SK-N-SH treated with all-trans-retinoic acid at 6 μM for 48 hours (cell line): ENCODE measurements at regions not wholly inside any gene's neighbourhood (a gene's known extent, or its start where the extent isn't known, plus 50 kb on each side); places are given as distances from the start of the nearest gene placed in this dataset.

Experiments used
- ATAC-seq: fragments of 200-7000 bp; cut with Tn5 transposase; 3 replicates; pipeline ENCODE4 v1.9.1; 2020; ENCODE audit warnings: mild to moderate bottlenecking, moderate library complexity
- ARNTL ChIP-seq: fragments of 450-650 bp; formaldehyde crosslinking; IDR thresholded peaks from 2 replicates; pipeline ENCODE4 v1.5.0; 2020; ENCODE audit warnings: low read depth, mild to moderate bottlenecking, moderate library complexity, borderline replicate concordance
- BACH2 ChIP-seq: fragments of 250-450 bp; sonication (Bioruptor Pico); IDR thresholded peaks from 2 replicates; pipeline ENCODE4 v1.9.0; 2021; ENCODE audit warnings: mild to moderate bottlenecking, borderline replicate concordance
- CREB5 ChIP-seq: fragments of 250-450 bp; sonication (Bioruptor Pico); IDR thresholded peaks from 2 replicates; pipeline ENCODE4 v1.5.1; 2020; ENCODE audit warnings: low read depth, mild to moderate bottlenecking, moderate library complexity
- CSDC2 ChIP-seq: fragments of 250-450 bp; sonication (Bioruptor Pico); IDR thresholded peaks from 2 replicates; pipeline ENCODE4 v1.5.0; 2020; ENCODE audit warnings: mild to moderate bottlenecking, moderate library complexity
- CSRNP3 ChIP-seq: fragments of 250-450 bp; sonication (Bioruptor Pico); IDR thresholded peaks from 2 replicates; pipeline ENCODE4 v1.5.1; 2021; ENCODE audit warnings: mild to moderate bottlenecking, moderate library complexity
- GLIS3 ChIP-seq: fragments of 250-450 bp; sonication (Bioruptor Pico); IDR thresholded peaks from 2 replicates; pipeline ENCODE4 v1.5.0; 2020; ENCODE audit warnings: mild to moderate bottlenecking, moderate library complexity
- OSR1 ChIP-seq: fragments of 250-450 bp; sonication (Bioruptor Pico); IDR thresholded peaks from 2 replicates; pipeline ENCODE4 v1.8.0; 2022; ENCODE audit warnings: moderate library complexity, mild to moderate bottlenecking, inconsistent platforms
- PATZ1 ChIP-seq: fragments of 250-450 bp; sonication (Bioruptor Pico); IDR thresholded peaks from 2 replicates; pipeline ENCODE4 v1.8.0; 2020; ENCODE audit warnings: mild to moderate bottlenecking, moderate library complexity, borderline replicate concordance
- POU6F1 ChIP-seq: fragments of 250-450 bp; sonication (Bioruptor Pico); IDR thresholded peaks from 2 replicates; pipeline ENCODE4 v1.8.0; 2021; ENCODE audit warnings: low read depth, mild to moderate bottlenecking, moderate library complexity, borderline replicate concordance
- PPARA ChIP-seq: fragments of 250-450 bp; sonication (Bioruptor Pico); IDR thresholded peaks from 2 replicates; pipeline ENCODE4 v1.5.0; 2020; ENCODE audit warnings: mild to moderate bottlenecking, borderline replicate concordance
- RARB ChIP-seq: fragments of 250-450 bp; sonication (Bioruptor Pico); IDR thresholded peaks from 2 replicates; pipeline ENCODE4 v1.8.0; 2021; ENCODE audit warnings: mild to moderate bottlenecking, moderate library complexity
- SNAI2 ChIP-seq: fragments of 250-450 bp; sonication (Bioruptor Pico); IDR thresholded peaks from 2 replicates; pipeline ENCODE4 v1.5.0; 2020; ENCODE audit warnings: mild to moderate bottlenecking, moderate library complexity
- TCF4 ChIP-seq: fragments of 250-450 bp; sonication (Bioruptor Pico); IDR thresholded peaks from 2 replicates; pipeline ENCODE4 v1.8.0; 2021; ENCODE audit warnings: mild to moderate bottlenecking, moderate library complexity, borderline replicate concordance
- TOX ChIP-seq: fragments of 250-450 bp; sonication (Bioruptor Pico); IDR thresholded peaks from 2 replicates; pipeline ENCODE4 v1.8.0; 2021; ENCODE audit warnings: mild to moderate bottlenecking, moderate library complexity, borderline replicate concordance
- TSHZ2 ChIP-seq: fragments of 250-450 bp; sonication (Bioruptor Pico); IDR thresholded peaks from 2 replicates; pipeline ENCODE4 v1.5.0; 2020; ENCODE audit warnings: mild to moderate bottlenecking, moderate library complexity
- ZC3H10 ChIP-seq: fragments of 250-450 bp; sonication (Bioruptor Pico); IDR thresholded peaks from 2 replicates; pipeline ENCODE4 v1.5.1; 2021; ENCODE audit warnings: mild to moderate bottlenecking, moderate library complexity
- ZFP3 ChIP-seq: fragments of 250-450 bp; sonication (Bioruptor Pico); IDR thresholded peaks from 2 replicates; pipeline ENCODE4 v1.5.0; 2020; ENCODE audit warnings: mild to moderate bottlenecking, moderate library complexity
- ZFP30 ChIP-seq: fragments of 450-650 bp; formaldehyde crosslinking; IDR thresholded peaks from 2 replicates; pipeline ENCODE4 v1.5.0; 2022; ENCODE audit warnings: mild to moderate bottlenecking, moderate library complexity

GRCh38 chr12:87119713-87120112 lies 863.5 kb upstream of the MGAT4C start:
- TF ChIP-seq TSHZ2 (CRISPR knock-in tag): 0 out of 2 replicates have a peak, but pooled peaks have one; percentile 28
- peak; percentile 69 for TF ChIP-seq TCF4 (CRISPR knock-in tag)
- TF ChIP-seq OSR1 (CRISPR knock-in tag): no peak
- TF ChIP-seq, all 23 proteins: peak for 2
- no peak for ATAC-seq

GRCh38 chr12:87117526-87117925 lies 861.3 kb upstream of the MGAT4C start:
- TF ChIP-seq BACH2 (CRISPR knock-in tag): no peak
- no peak for TF ChIP-seq TOX (CRISPR knock-in tag)
- TF ChIP-seq ZC3H10 (CRISPR knock-in tag): no peak
- TF ChIP-seq TSHZ2 (CRISPR knock-in tag): no peak
- TF ChIP-seq ARNTL (CRISPR knock-in tag): no peak
- TF ChIP-seq CSRNP3: no peak
- TF ChIP-seq GLIS3 (CRISPR knock-in tag): no peak
- no peak for TF ChIP-seq TCF4 (CRISPR knock-in tag)
- no peak for TF ChIP-seq PATZ1 (CRISPR knock-in tag)
- no peak for TF ChIP-seq RARB (CRISPR knock-in tag)
- no peak for TF ChIP-seq POU6F1 (CRISPR knock-in tag)
- TF ChIP-seq SNAI2 (CRISPR knock-in tag): no peak
- no peak for TF ChIP-seq PPARA (CRISPR knock-in tag)
- no peak for TF ChIP-seq ZFP3 (CRISPR knock-in tag)
- no peak for TF ChIP-seq OSR1 (CRISPR knock-in tag)
- no peak for TF ChIP-seq CSDC2 (CRISPR knock-in tag)
- no peak for TF ChIP-seq ZFP30
- no peak for TF ChIP-seq CREB5
- TF ChIP-seq, all 23 proteins: peak for 0

GRCh38 chr12:87116780-87117179 lies 860.6 kb upstream of the MGAT4C start:
- ATAC-seq: no peak
- TF ChIP-seq RARB (CRISPR knock-in tag) (no peak), PATZ1 (CRISPR knock-in tag) (no peak), GLIS3 (CRISPR knock-in tag) (no peak), TSHZ2 (CRISPR knock-in tag) (no peak), POU6F1 (CRISPR knock-in tag) (no peak)

More at GRCh38 chr12:87117526-87117925, 861.3 kb upstream of the MGAT4C start:
- no peak for ATAC-seq
